H9 (cell line): ENCODE measurements at regions not wholly inside any gene's neighbourhood (a gene's known extent, or its start where the extent isn't known, plus 50 kb on each side); places are given as distances from the start of the nearest gene placed in this dataset.

Experiments used
- DNase-seq: peaks from one replicate; pipeline ENCODE4 v3.0.0-alpha.2; 2017
- H2AFZ ChIP-seq: one replicate; pipeline ENCODE4 v1.6.1; 2013; ENCODE audit warnings: mild to moderate bottlenecking, low read length, control low read depth, moderate library complexity
- H2AK5ac ChIP-seq: 2 replicates; pipeline ENCODE4 v1.6.1; 2013; ENCODE audit warnings: low read length, control low read depth, mixed read lengths; ENCODE audit not compliant: insufficient read length
- H2BK120ac ChIP-seq: one replicate; pipeline ENCODE4 v1.6.1; 2013; ENCODE audit warnings: low read depth, mild to moderate bottlenecking, low read length, control low read depth, inconsistent platforms; ENCODE audit not compliant: poor library complexity, severe bottlenecking
- H2BK12ac ChIP-seq: 2 replicates; pipeline ENCODE4 v1.6.1; 2013; ENCODE audit warnings: low read length, control low read depth, mixed read lengths, low read depth; ENCODE audit not compliant: insufficient read length
- H2BK15ac ChIP-seq: 2 replicates; pipeline ENCODE4 v1.6.1; 2013; ENCODE audit warnings: low read depth, low read length, control low read depth
- H2BK20ac ChIP-seq: one replicate; pipeline ENCODE4 v1.6.1; 2013; ENCODE audit warnings: low read depth, mild to moderate bottlenecking, low read length, control low read depth, inconsistent platforms; ENCODE audit not compliant: poor library complexity, severe bottlenecking
- H2BK5ac ChIP-seq: 2 replicates; pipeline ENCODE4 v1.6.1; 2013; ENCODE audit warnings: low read length, control low read depth, mixed read lengths; ENCODE audit not compliant: insufficient read length
- H3K14ac ChIP-seq: 2 replicates; pipeline ENCODE4 v1.6.1; 2013; ENCODE audit warnings: low read length, control low read depth; ENCODE audit not compliant: insufficient read depth
- H3K18ac ChIP-seq: 2 replicates; pipeline ENCODE4 v1.6.1; 2013; ENCODE audit warnings: low read depth, mild to moderate bottlenecking, mixed read lengths, low read length, control low read depth; ENCODE audit not compliant: insufficient read length
- H3K23ac ChIP-seq: 2 replicates; pipeline ENCODE4 v1.6.1; 2013; ENCODE audit warnings: low read length, control low read depth, mixed read lengths, low read depth; ENCODE audit not compliant: insufficient read length
- H3K23me2 ChIP-seq: 2 replicates; pipeline ENCODE4 v1.6.1; 2013; ENCODE audit warnings: low read depth, mild to moderate bottlenecking, mixed read lengths, low read length, control low read depth; ENCODE audit not compliant: insufficient read length, poor library complexity, severe bottlenecking
- H3K27ac ChIP-seq: 2 replicates; pipeline ENCODE4 v1.5.1; 2013; ENCODE audit warnings: low read length, control low read depth, mixed read lengths, low read depth; ENCODE audit not compliant: insufficient read length
- H3K27me3 ChIP-seq: 2 replicates; pipeline ENCODE4 v1.6.1; 2013; ENCODE audit warnings: low read length, control low read depth, inconsistent platforms; ENCODE audit not compliant: insufficient read depth
- H3K4ac ChIP-seq: 2 replicates; pipeline ENCODE4 v1.6.1; 2013; ENCODE audit warnings: low read depth, mild to moderate bottlenecking, control low read depth, inconsistent platforms, low read length, moderate library complexity
- H3K4me1 ChIP-seq: 2 replicates; pipeline ENCODE4 v1.6.1; 2013; ENCODE audit warnings: low read length, control low read depth, inconsistent platforms; ENCODE audit not compliant: insufficient read depth
- H3K4me2 ChIP-seq: 2 replicates; pipeline ENCODE4 v1.6.1; 2013; ENCODE audit warnings: low read length, control low read depth, mixed read lengths; ENCODE audit not compliant: insufficient read length, insufficient read depth
- H3K56ac ChIP-seq: 2 replicates; pipeline ENCODE4 v1.6.1; 2013; ENCODE audit warnings: low read depth, mild to moderate bottlenecking, mixed read lengths, low read length, control low read depth; ENCODE audit not compliant: insufficient read length
- H3K79me1 ChIP-seq: 2 replicates; pipeline ENCODE4 v1.6.1; 2013; ENCODE audit warnings: low read depth, mild to moderate bottlenecking, moderate library complexity, low read length, control low read depth, inconsistent platforms; ENCODE audit not compliant: insufficient read depth, poor library complexity, severe bottlenecking
- H3K79me2 ChIP-seq: 2 replicates; pipeline ENCODE4 v1.6.1; 2013; ENCODE audit warnings: low read length, control low read depth, inconsistent platforms; ENCODE audit not compliant: insufficient read depth
- H3K9ac ChIP-seq: 2 replicates; pipeline ENCODE4 v1.6.1; 2013; ENCODE audit warnings: low read length, control low read depth, mixed read lengths; ENCODE audit not compliant: insufficient read length; ENCODE audit errors: extremely low read depth
- H3K9me3 ChIP-seq: one replicate; pipeline ENCODE4 v1.6.1; 2013; ENCODE audit warnings: low read depth, low read length, inconsistent platforms; ENCODE audit not compliant: control insufficient read depth
- H3T11ph ChIP-seq: one replicate; pipeline ENCODE4 v1.6.1; 2013; ENCODE audit warnings: mild to moderate bottlenecking, low read length, control low read depth, inconsistent platforms
- H4K20me1 ChIP-seq: one replicate; pipeline ENCODE4 v1.6.1; 2013; ENCODE audit not compliant: control insufficient read depth, insufficient read length, insufficient read depth
- H4K5ac ChIP-seq: 2 replicates; pipeline ENCODE4 v1.6.1; 2013; ENCODE audit warnings: low read depth, mild to moderate bottlenecking, mixed read lengths, low read length, control low read depth; ENCODE audit not compliant: insufficient read length
- H4K8ac ChIP-seq: replicated peaks from 2 replicates; pipeline ENCODE4 v1.6.1; 2013; ENCODE audit warnings: low read length, control low read depth, mixed read lengths, low read depth; ENCODE audit not compliant: insufficient read length
- H4K91ac ChIP-seq: 2 replicates; pipeline ENCODE4 v1.6.1; 2013; ENCODE audit warnings: low read depth, mild to moderate bottlenecking, moderate library complexity, mixed read lengths, low read length, control low read depth; ENCODE audit not compliant: insufficient read length
- H3K27ac Mint-ChIP-seq, 3 experiments: 2 replicates in 2 of 3; 3 replicates in 1 of 3; pipeline ENCODE4 v1.8.0; 2020 to 2021; ENCODE audit warnings: mixed read lengths in 3 of 3, mild to moderate bottlenecking in 1 of 3, moderate library complexity in 1 of 3
- H3K27me3 Mint-ChIP-seq: 2 replicates; pipeline ENCODE4 v1.8.0; 2021; ENCODE audit warnings: low read depth, mild to moderate bottlenecking, moderate library complexity, mixed read lengths
- H3K36me3 Mint-ChIP-seq, 3 experiments: 2 replicates in 2 of 3; 3 replicates in 1 of 3; pipeline ENCODE4 v1.8.0; 2020 to 2021; ENCODE audit warnings: low read depth in 3 of 3, mixed read lengths in 3 of 3; ENCODE audit not compliant: insufficient read depth in 1 of 3
- H3K4me1 Mint-ChIP-seq, 2 experiments: 2 replicates each; pipeline ENCODE4 v1.8.0; 2020; ENCODE audit warnings: mixed read lengths in 2 of 2
- H3K4me3 Mint-ChIP-seq, 2 experiments: 2 replicates in 1 of 2; 3 replicates in 1 of 2; pipeline ENCODE4 v1.8.0; 2020 to 2021; ENCODE audit warnings: mild to moderate bottlenecking in 2 of 2, mixed read lengths in 2 of 2, moderate library complexity in 1 of 2
- H3K9me3 Mint-ChIP-seq, 2 experiments: 2 replicates in 1 of 2; 3 replicates in 1 of 2; pipeline ENCODE4 v1.8.0; 2020; ENCODE audit warnings: mild to moderate bottlenecking in 2 of 2, mixed read lengths in 2 of 2, moderate library complexity in 1 of 2
- WGBS: extraction: QIAGEN DNeasy Blood & Tissue Kit; methylation state at CpG from one replicate; pipeline ENCODE4 v1.1.7; 2013; ENCODE audit warnings: missing lambda C conversion rate, low lambda C conversion rate, mixed read lengths; ENCODE audit not compliant: insufficient read length; ENCODE audit errors: extremely low coverage; 5-methylcytosine and 5-hydroxymethylcytosine counted together
- TF ChIP-seq, protein P1 (sequence below): fragments of 200-600 bp; sonication (generic); conservative IDR thresholded peaks from 3 replicates; pipeline ENCODE4 v1.8.0; 2021; ENCODE audit warnings: antibody characterized with exemption, mild to moderate bottlenecking

DNA sequence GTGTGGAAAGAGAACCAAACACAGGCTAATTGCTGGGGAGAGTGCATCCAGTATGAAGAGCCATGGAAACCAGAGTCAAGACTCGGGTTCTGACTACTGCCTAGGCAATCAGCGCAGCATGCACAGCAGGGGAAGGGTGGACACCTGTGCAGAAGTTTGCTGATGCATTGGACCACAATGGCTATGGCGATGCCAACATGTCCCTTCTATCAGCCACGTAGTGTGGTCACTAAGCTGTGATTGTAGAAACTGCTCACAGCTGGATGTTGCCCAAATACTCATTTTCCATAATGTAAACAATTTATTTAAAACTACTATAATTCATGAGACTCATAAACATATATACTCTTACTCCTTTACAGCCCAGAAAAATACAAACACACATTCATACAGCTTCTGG is 1718.2 kb downstream of the EFNB2 start:
- H4K8ac ChIP-seq, result no peak overlapping the region
- WGBS, result no CpG with 5 or more reads among the region's 4 CpGs
- no peak overlapping the region for H4K91ac ChIP-seq
- Mint-ChIP-seq H3K4me3 (no peak overlapping the region), H3K9me3 (no peaks in the 10 kb centered on the region), H3K4me1 (no peaks in the 10 kb centered on the region), H3K27me3 (no peaks in the 10 kb centered on the region), H3K36me3 (no peaks in the 10 kb centered on the region), H3K27ac (no peak overlapping the region)
- no peak for DNase-seq
- TF ChIP-seq, protein P1, sequence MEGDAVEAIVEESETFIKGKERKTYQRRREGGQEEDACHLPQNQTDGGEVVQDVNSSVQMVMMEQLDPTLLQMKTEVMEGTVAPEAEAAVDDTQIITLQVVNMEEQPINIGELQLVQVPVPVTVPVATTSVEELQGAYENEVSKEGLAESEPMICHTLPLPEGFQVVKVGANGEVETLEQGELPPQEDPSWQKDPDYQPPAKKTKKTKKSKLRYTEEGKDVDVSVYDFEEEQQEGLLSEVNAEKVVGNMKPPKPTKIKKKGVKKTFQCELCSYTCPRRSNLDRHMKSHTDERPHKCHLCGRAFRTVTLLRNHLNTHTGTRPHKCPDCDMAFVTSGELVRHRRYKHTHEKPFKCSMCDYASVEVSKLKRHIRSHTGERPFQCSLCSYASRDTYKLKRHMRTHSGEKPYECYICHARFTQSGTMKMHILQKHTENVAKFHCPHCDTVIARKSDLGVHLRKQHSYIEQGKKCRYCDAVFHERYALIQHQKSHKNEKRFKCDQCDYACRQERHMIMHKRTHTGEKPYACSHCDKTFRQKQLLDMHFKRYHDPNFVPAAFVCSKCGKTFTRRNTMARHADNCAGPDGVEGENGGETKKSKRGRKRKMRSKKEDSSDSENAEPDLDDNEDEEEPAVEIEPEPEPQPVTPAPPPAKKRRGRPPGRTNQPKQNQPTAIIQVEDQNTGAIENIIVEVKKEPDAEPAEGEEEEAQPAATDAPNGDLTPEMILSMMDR, result no peak
- no peaks in the 10 kb centered on the region for H3K79me1 ChIP-seq
- H2BK5ac ChIP-seq, result no peak overlapping the region
- no peak overlapping the region for H3K56ac ChIP-seq
- no peak overlapping the region for H2AFZ ChIP-seq
- H3K79me2 ChIP-seq, result no peaks in the 10 kb centered on the region
- H3K9me3 ChIP-seq, result no peaks in the 10 kb centered on the region
- no peak overlapping the region for H2BK20ac ChIP-seq
- H3K4me1 ChIP-seq, result no peaks in the 10 kb centered on the region
- H3K27me3 ChIP-seq, result no peaks in the 10 kb centered on the region
- H3K4me2 ChIP-seq, result no peak overlapping the region
- H4K20me1 ChIP-seq, result no peaks in the 10 kb centered on the region
- H3K23ac ChIP-seq, result no peak overlapping the region
- no peak overlapping the region for H3K9ac ChIP-seq
- no peak overlapping the region for H3K4ac ChIP-seq
- H4K5ac ChIP-seq, result no peak overlapping the region
- H2BK15ac ChIP-seq, result no peak overlapping the region
- no peak overlapping the region for H3T11ph ChIP-seq
- no peak overlapping the region for H3K18ac ChIP-seq
- H3K14ac ChIP-seq, result no peak overlapping the region
- H2BK120ac ChIP-seq, result no peak overlapping the region
- H2BK12ac ChIP-seq, result no peak overlapping the region
- no peak overlapping the region for H3K27ac ChIP-seq
- H2AK5ac ChIP-seq, result no peak overlapping the region
- no peaks in the 10 kb centered on the region for H3K23me2 ChIP-seq
